ENCODE measurements at regions not wholly inside any gene's neighbourhood (a gene's known extent, or its start where the extent isn't known, plus 50 kb on each side); places are given as distances from the start of the nearest gene placed in this dataset.

GRCh38 chr22:34866495-34867131, 199.3 kb upstream of the ISX start:
- TF ChIP-seq, protein P1, sequence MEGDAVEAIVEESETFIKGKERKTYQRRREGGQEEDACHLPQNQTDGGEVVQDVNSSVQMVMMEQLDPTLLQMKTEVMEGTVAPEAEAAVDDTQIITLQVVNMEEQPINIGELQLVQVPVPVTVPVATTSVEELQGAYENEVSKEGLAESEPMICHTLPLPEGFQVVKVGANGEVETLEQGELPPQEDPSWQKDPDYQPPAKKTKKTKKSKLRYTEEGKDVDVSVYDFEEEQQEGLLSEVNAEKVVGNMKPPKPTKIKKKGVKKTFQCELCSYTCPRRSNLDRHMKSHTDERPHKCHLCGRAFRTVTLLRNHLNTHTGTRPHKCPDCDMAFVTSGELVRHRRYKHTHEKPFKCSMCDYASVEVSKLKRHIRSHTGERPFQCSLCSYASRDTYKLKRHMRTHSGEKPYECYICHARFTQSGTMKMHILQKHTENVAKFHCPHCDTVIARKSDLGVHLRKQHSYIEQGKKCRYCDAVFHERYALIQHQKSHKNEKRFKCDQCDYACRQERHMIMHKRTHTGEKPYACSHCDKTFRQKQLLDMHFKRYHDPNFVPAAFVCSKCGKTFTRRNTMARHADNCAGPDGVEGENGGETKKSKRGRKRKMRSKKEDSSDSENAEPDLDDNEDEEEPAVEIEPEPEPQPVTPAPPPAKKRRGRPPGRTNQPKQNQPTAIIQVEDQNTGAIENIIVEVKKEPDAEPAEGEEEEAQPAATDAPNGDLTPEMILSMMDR (IDR thresholded peaks at IDR 0.05; ENCODE audit: insufficient read depth, low read length, poor library complexity, severe bottlenecking): no peak
- Histone ChIP-seq H3K27me3 (replicated peaks; ENCODE audit: control insufficient read depth, insufficient read depth, low read length) (no peaks in the 10 kb centered on the region; the same call in 1 of the 2 replicates), H3K4me3 (replicated peaks; ENCODE audit: low read depth, low read length) (no peak overlapping the region), H3K36me3 (ENCODE audit: control insufficient read depth, insufficient read depth, low read length) (no peaks in the 10 kb centered on the region)
- no peak for DNase-seq (ENCODE audit: extremely low read depth, insufficient read length)

DNA sequence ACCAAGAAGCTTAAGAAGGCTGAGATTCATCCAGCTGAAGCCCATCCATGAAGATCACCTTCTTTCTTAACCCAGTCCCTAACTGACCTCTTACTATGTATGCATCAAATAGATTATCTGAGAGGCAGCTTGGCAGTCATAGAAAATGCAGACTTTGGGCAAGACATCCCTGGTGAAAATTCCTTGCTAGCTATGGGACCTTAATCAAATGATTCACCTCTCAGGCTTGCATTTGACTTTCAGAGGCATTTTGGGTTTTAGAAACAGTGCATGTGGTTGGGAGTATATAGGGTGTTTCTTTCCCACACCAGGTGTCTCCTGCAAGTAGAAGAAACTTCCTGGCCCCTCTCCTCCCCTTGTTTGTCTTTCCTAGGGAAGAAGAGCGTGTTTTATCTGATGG, 188.5 kb upstream of the ISX start:
- TF ChIP-seq, protein P1 (IDR thresholded peaks at IDR 0.05; ENCODE audit: insufficient read depth, low read length, poor library complexity, severe bottlenecking): no peak
- no peak for DNase-seq (ENCODE audit: extremely low read depth, insufficient read length)
- H3K27me3 ChIP-seq (replicated peaks; ENCODE audit: control insufficient read depth, insufficient read depth, low read length): no peaks in the 10 kb centered on the region; the same call in 1 of the 2 replicates
- no peak overlapping the region for H3K4me3 ChIP-seq (replicated peaks; ENCODE audit: low read depth, low read length)
- H3K36me3 ChIP-seq (ENCODE audit: control insufficient read depth, insufficient read depth, low read length): no peaks in the 10 kb centered on the region

GRCh38 chr22:34878171-34878570, 187.8 kb upstream of the ISX start:
- no peak for DNase-seq (ENCODE audit: extremely low read depth, insufficient read length)
- H3K36me3 ChIP-seq (ENCODE audit: control insufficient read depth, insufficient read depth, low read length): no peaks in the 10 kb centered on the region
- no peaks in the 10 kb centered on the region; the same call in 1 of the 2 replicates for H3K27me3 ChIP-seq (replicated peaks; ENCODE audit: control insufficient read depth, insufficient read depth, low read length)
- TF ChIP-seq, protein P1 (IDR thresholded peaks at IDR 0.05; ENCODE audit: insufficient read depth, low read length, poor library complexity, severe bottlenecking): no peak
- no peak overlapping the region for H3K4me3 ChIP-seq (replicated peaks; ENCODE audit: low read depth, low read length)

DNA sequence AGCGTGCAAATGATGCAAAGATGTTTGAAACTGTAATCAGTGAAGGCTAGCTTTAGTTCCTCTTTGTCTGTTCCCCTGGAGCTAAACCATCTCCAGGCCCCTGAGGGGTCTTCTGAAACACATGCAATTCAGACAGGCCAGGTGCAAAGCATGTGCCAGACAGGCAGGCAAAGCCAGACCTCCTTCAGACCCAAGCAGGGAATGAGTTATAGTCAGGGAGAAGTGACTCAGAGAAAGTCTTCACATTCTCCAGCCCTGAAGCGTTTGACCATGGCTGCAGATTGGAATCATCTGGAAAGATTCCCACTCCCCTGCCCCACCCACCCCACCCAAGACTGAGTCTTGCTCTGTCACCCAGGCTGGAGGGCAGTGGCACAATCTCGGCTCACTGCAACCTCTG, 187.0 kb upstream of the ISX start:
- H3K4me3 ChIP-seq (replicated peaks; ENCODE audit: low read depth, low read length): no peak overlapping the region
- no peaks in the 10 kb centered on the region for H3K36me3 ChIP-seq (ENCODE audit: control insufficient read depth, insufficient read depth, low read length)
- TF ChIP-seq, protein P1 (IDR thresholded peaks at IDR 0.05; ENCODE audit: insufficient read depth, low read length, poor library complexity, severe bottlenecking): no peak
- DNase-seq (ENCODE audit: extremely low read depth, insufficient read length): no peak
- H3K27me3 ChIP-seq (replicated peaks; ENCODE audit: control insufficient read depth, insufficient read depth, low read length): no peaks in the 10 kb centered on the region; the same call in 1 of the 2 replicates

- DNase-seq (ENCODE audit: extremely low read depth, insufficient read length): no peak
- TF ChIP-seq, protein P1 (IDR thresholded peaks at IDR 0.05; ENCODE audit: insufficient read depth, low read length, poor library complexity, severe bottlenecking): no peak
Measured at GRCh38 chr22:34880662-34881061, 185.3 kb upstream of the ISX start.

More at GRCh38 chr22:34880662-34881061, 185.3 kb upstream of the ISX start:
- Histone ChIP-seq H3K4me3 (replicated peaks; ENCODE audit: low read depth, low read length) (no peak overlapping the region), H3K27me3 (replicated peaks; ENCODE audit: control insufficient read depth, insufficient read depth, low read length) (no peaks in the 10 kb centered on the region; the same call in 1 of the 2 replicates), H3K36me3 (ENCODE audit: control insufficient read depth, insufficient read depth, low read length) (no peaks in the 10 kb centered on the region)

Data from GM06990 (cell line).